Parathyroid adenoma (tissue), 2 donors: ENCODE measurements at regions not wholly inside any gene's neighbourhood (a gene's known extent, or its start where the extent isn't known, plus 50 kb on each side); places are given as distances from the start of the nearest gene placed in this dataset.

ENCODE experiments used
- H2AFZ ChIP-seq: fragments of 300-600 bp; sonication (generic); one replicate; pipeline ENCODE4 v1.7.0; 2017; ENCODE audit warnings: antibody characterized with exemption, mild to moderate bottlenecking
- H3K27ac ChIP-seq: fragments of 300-600 bp; sonication (generic); one replicate; pipeline ENCODE4 v1.7.0; 2017
- H3K27me3 ChIP-seq: fragments of 300-600 bp; sonication (generic); one replicate; pipeline ENCODE4 v1.7.0; 2017; ENCODE audit warnings: low read length; ENCODE audit not compliant: control insufficient read depth, insufficient read depth
- H3K36me3 ChIP-seq: fragments of 300-600 bp; sonication (generic); one replicate; pipeline ENCODE4 v1.7.0; 2017; ENCODE audit warnings: low read length; ENCODE audit not compliant: control insufficient read depth, insufficient read depth
- H3K4me1 ChIP-seq: fragments of 300-600 bp; sonication (generic); one replicate; pipeline ENCODE4 v1.7.0; 2017; ENCODE audit warnings: control low read depth
- H3K4me2 ChIP-seq: fragments of 300-600 bp; sonication (generic); one replicate; pipeline ENCODE4 v1.7.0; 2017; ENCODE audit warnings: low read length
- H3K4me3 ChIP-seq: fragments of 300-600 bp; sonication (generic); one replicate; pipeline ENCODE4 v1.7.0; 2017; ENCODE audit warnings: low read depth, low read length
- H3K79me2 ChIP-seq: fragments of 300-600 bp; sonication (generic); one replicate; pipeline ENCODE4 v1.7.0; 2017; ENCODE audit warnings: control low read depth
- H3K9ac ChIP-seq: fragments of 300-600 bp; sonication (generic); one replicate; pipeline ENCODE4 v1.7.0; 2017; ENCODE audit warnings: mild to moderate bottlenecking
- H3K9me3 ChIP-seq: fragments of 300-600 bp; sonication (generic); one replicate; pipeline ENCODE4 v1.7.0; 2017; ENCODE audit warnings: low read length; ENCODE audit not compliant: control insufficient read depth
- TF ChIP-seq, protein P1 (sequence below): fragments of 300-600 bp; sonication (generic); IDR thresholded peaks from one replicate; pipeline ENCODE4 v1.7.0; 2017; ENCODE audit warnings: antibody characterized with exemption, mild to moderate bottlenecking
- donor health status: primary hyperparathyroidism.

GRCh38 chr6:4017058-4017739 lies 61.7 kb downstream of the FAM217A start:
- Histone ChIP-seq H3K4me2 (peak overlapping the region; percentile 75), H3K79me2 (peaks cover 21% of the 10 kb centered on the region), H2AFZ (peak overlapping the region; percentile 80), H3K36me3 (no peaks in the 10 kb centered on the region), H3K27ac (peak overlapping the region; percentile 89), H3K4me1 (peaks cover 9% of the 10 kb centered on the region), H3K9ac (peak overlapping the region; percentile 55), H3K9me3 (no peaks in the 10 kb centered on the region), H3K27me3 (no peaks in the 10 kb centered on the region), H3K4me3 (peak overlapping the region; percentile 75)
- TF ChIP-seq, protein P1, sequence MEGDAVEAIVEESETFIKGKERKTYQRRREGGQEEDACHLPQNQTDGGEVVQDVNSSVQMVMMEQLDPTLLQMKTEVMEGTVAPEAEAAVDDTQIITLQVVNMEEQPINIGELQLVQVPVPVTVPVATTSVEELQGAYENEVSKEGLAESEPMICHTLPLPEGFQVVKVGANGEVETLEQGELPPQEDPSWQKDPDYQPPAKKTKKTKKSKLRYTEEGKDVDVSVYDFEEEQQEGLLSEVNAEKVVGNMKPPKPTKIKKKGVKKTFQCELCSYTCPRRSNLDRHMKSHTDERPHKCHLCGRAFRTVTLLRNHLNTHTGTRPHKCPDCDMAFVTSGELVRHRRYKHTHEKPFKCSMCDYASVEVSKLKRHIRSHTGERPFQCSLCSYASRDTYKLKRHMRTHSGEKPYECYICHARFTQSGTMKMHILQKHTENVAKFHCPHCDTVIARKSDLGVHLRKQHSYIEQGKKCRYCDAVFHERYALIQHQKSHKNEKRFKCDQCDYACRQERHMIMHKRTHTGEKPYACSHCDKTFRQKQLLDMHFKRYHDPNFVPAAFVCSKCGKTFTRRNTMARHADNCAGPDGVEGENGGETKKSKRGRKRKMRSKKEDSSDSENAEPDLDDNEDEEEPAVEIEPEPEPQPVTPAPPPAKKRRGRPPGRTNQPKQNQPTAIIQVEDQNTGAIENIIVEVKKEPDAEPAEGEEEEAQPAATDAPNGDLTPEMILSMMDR: no peak

DNA sequence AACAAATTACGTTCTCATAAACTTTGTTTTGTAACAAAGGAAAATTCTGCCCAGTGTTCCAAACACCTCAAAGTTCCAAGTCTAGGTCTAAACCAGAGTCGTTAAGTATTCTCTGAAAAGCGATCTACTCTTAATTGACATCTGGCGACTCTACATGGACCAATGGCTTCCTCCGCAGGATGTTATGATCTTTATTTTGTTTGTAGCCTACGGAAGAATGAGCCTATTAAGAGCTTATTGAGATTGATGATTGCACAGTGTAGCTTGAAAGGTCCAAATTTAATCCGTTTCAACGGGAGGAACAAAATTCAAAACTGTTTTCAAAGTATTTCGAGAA lies 61.1 kb downstream of the FAM217A start:
- H3K4me3 ChIP-seq: peak overlapping the region; percentile 75
- peaks cover 16% of the 10 kb centered on the region for H3K79me2 ChIP-seq
- H3K4me2 ChIP-seq: peak overlapping the region; percentile 75
- TF ChIP-seq, protein P1: no peak
- H3K9ac ChIP-seq: peak overlapping the region; percentile 55
- peaks cover 9% of the 10 kb centered on the region for H3K4me1 ChIP-seq
- peak overlapping the region; percentile 80 for H2AFZ ChIP-seq
- no peaks in the 10 kb centered on the region for H3K9me3 ChIP-seq
- peak overlapping the region; percentile 89 for H3K27ac ChIP-seq
- no peaks in the 10 kb centered on the region for H3K36me3 ChIP-seq
- H3K27me3 ChIP-seq: no peaks in the 10 kb centered on the region

DNA sequence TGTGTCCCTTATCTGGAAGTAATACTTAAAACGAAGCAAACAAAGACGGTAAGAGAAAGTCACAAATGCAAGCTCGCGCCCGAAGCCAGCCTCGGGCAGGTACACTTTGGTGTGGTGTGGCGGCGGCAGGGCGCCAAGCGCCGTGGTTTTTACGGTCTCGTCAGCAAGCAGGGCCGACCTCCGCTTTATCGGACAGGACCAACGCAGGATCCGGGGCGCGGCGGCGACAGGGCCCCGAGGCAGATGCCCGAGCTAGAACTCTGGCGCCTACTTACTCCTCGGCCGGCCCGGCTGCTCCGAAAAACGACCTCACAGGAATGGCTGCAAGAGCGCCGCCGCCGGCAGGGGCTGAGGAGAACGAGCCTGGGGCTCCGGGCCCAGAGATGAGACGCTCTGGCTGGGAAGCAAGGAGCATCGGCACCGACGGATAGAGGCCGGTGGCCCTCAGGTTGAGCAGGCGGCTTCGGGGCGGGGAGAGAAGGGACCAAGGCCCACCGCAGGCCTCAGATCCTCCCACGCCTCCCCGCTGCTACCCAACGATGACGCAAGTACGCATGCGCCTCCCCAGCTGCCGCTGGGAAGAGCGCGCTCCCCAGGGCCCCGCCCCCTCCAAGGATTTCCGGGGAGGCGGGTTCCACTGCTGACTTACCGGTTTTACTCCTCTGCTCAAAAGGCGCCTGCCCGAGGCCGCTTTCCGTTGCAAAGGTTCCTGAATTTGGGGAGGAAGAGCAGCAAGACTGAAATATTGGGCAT lies 60.6 kb downstream of the FAM217A start:
- peak overlapping the region; percentile 75 for H3K4me3 ChIP-seq
- peaks cover 15% of the 10 kb centered on the region for H3K79me2 ChIP-seq
- H3K4me1 ChIP-seq: peaks cover 9% of the 10 kb centered on the region
- H3K27ac ChIP-seq: peak overlapping the region; percentile 89
- peak overlapping the region; percentile 75 for H3K4me2 ChIP-seq
- no peaks in the 10 kb centered on the region for H3K9me3 ChIP-seq
- no peaks in the 10 kb centered on the region for H3K27me3 ChIP-seq
- peak overlapping the region; percentile 80 for H2AFZ ChIP-seq
- H3K9ac ChIP-seq: peak overlapping the region; percentile 55
- TF ChIP-seq, protein P1: peak; percentile 35
- H3K36me3 ChIP-seq: no peaks in the 10 kb centered on the region
